ENCODE measurements at regions not wholly inside any gene's neighbourhood (a gene's known extent, or its start where the extent isn't known, plus 50 kb on each side); places are given as distances from the start of the nearest gene placed in this dataset.

DNA sequence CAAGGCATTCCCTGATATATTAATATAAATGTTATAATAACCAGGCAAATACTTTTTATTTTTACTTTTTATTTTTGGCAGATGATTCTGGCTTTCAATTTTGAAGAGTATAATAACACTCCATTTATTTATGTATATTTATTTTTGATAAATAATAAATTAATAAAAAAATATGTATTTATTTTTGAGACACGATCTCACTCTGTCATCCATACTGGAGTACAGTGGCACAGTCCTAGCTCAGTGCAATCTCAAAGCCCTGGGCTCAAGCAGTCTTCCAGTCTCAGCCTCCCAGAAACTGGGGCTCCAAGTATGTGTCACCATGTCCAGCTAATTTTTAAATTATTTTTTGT is 93.4 kb upstream of the ITGA6 start:
- Histone ChIP-seq H2AFZ (ENCODE audit: low read length) (no peak overlapping the region), H3K9me2 (ENCODE audit: low read depth, low read length) (no peaks in the 10 kb centered on the region), H3K9me3 (ENCODE audit: low read length) (no peaks in the 10 kb centered on the region), H3K27me3 (ENCODE audit: insufficient read depth, low read length) (no peaks in the 10 kb centered on the region), H3K4me1 (ENCODE audit: insufficient read depth, low read length, severe bottlenecking) (no peaks in the 10 kb centered on the region), H3K27ac (ENCODE audit: low read depth, low read length, poor library complexity, severe bottlenecking) (no peak overlapping the region), H3K36me3 (ENCODE audit: insufficient read depth, low read length) (no peaks in the 10 kb centered on the region), H4K20me1 (ENCODE audit: insufficient read depth, low read length) (no peaks in the 10 kb centered on the region), H3K79me2 (ENCODE audit: insufficient read depth, low read length) (no peaks in the 10 kb centered on the region), H3K4me2 (ENCODE audit: low read length) (no peak overlapping the region), H3K4me3 (ENCODE audit: low read depth, low read length, poor library complexity, severe bottlenecking) (no peak overlapping the region), H3K9ac (ENCODE audit: low read length) (no peak overlapping the region), H3F3A (ENCODE audit: insufficient read depth, low read length) (no peaks in the 10 kb centered on the region)
- TF ChIP-seq CTCF (IDR thresholded peaks at IDR 0.05; ENCODE audit: low read length) (no peak), EZH2 (IDR thresholded peaks at IDR 0.05; ENCODE audit: borderline replicate concordance, low read length) (no peak)

DNA sequence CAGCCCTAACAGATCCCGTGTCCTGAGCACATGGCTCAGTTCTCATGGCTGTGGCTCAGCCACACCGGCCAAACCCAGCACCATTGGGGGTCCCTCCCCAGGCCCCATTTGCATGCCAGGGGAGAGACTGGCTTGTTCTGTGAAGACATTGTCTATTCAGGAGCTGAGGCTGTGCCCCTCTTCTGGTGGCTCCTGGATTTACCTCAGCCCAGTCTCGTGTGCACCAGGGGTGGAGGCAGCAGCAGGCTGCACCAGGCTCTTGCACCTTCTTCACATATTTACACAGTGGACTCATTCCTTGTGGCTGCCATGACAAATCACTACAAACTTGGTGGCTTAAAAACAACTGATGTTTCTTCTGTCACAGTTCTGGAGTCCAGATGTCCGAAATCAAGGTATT is 92.4 kb upstream of the ITGA6 start:
- Histone ChIP-seq H3K36me3 (ENCODE audit: insufficient read depth, low read length) (no peaks in the 10 kb centered on the region), H3K9me3 (ENCODE audit: low read length) (no peaks in the 10 kb centered on the region), H2AFZ (ENCODE audit: low read length) (no peak overlapping the region), H3K27me3 (ENCODE audit: insufficient read depth, low read length) (no peaks in the 10 kb centered on the region), H3K4me3 (ENCODE audit: low read depth, low read length, poor library complexity, severe bottlenecking) (no peak overlapping the region), H3K4me2 (ENCODE audit: low read length) (no peak overlapping the region), H3K4me1 (ENCODE audit: insufficient read depth, low read length, severe bottlenecking) (no peaks in the 10 kb centered on the region), H3K79me2 (ENCODE audit: insufficient read depth, low read length) (no peaks in the 10 kb centered on the region), H3K9ac (ENCODE audit: low read length) (no peak overlapping the region), H3F3A (ENCODE audit: insufficient read depth, low read length) (no peaks in the 10 kb centered on the region), H3K27ac (ENCODE audit: low read depth, low read length, poor library complexity, severe bottlenecking) (no peak overlapping the region), H4K20me1 (ENCODE audit: insufficient read depth, low read length) (no peaks in the 10 kb centered on the region), H3K9me2 (ENCODE audit: low read depth, low read length) (no peaks in the 10 kb centered on the region)
- TF ChIP-seq CTCF (IDR thresholded peaks at IDR 0.05; ENCODE audit: low read length) (no peak), EZH2 (IDR thresholded peaks at IDR 0.05; ENCODE audit: borderline replicate concordance, low read length) (no peak)

DNA sequence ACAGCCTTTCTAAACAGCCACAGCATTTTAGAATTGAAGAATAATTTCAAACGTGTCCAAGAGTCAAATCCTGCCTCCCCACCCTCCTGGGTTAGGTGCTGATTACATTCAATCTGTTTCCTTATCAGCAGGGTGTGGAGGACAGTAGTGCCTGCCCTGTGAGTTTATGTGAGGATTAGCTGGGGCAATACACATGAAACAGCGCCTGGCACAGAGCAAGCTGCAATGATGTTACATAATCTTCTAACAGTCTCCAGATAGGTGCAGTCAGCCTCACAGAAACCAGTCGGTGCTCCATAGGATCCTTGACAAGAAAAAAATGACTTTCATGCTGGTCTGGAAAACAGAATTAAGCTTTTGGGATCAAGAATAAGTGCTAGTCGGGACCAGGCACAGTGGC is 91.7 kb upstream of the ITGA6 start:
- no peak overlapping the region for H3K4me3 ChIP-seq (ENCODE audit: low read depth, low read length, poor library complexity, severe bottlenecking)
- TF ChIP-seq CTCF (IDR thresholded peaks at IDR 0.05; ENCODE audit: low read length), result no peak
- TF ChIP-seq EZH2 (IDR thresholded peaks at IDR 0.05; ENCODE audit: borderline replicate concordance, low read length), result no peak

More for the DNA sequence above, 91.7 kb upstream of the ITGA6 start:
- Histone ChIP-seq H4K20me1 (ENCODE audit: insufficient read depth, low read length) (no peaks in the 10 kb centered on the region), H3K36me3 (ENCODE audit: insufficient read depth, low read length) (no peaks in the 10 kb centered on the region), H3K9ac (ENCODE audit: low read length) (no peak overlapping the region), H3K4me1 (ENCODE audit: insufficient read depth, low read length, severe bottlenecking) (no peaks in the 10 kb centered on the region), H3K27ac (ENCODE audit: low read depth, low read length, poor library complexity, severe bottlenecking) (no peak overlapping the region), H3K9me3 (ENCODE audit: low read length) (no peaks in the 10 kb centered on the region), H3K27me3 (ENCODE audit: insufficient read depth, low read length) (no peaks in the 10 kb centered on the region), H3F3A (ENCODE audit: insufficient read depth, low read length) (no peaks in the 10 kb centered on the region), H2AFZ (ENCODE audit: low read length) (no peak overlapping the region), H3K79me2 (ENCODE audit: insufficient read depth, low read length) (no peaks in the 10 kb centered on the region), H3K9me2 (ENCODE audit: low read depth, low read length) (no peaks in the 10 kb centered on the region), H3K4me2 (ENCODE audit: low read length) (no peak overlapping the region)

Measured in OCI-LY1 (cell line).